ENCODE measurements at regions not wholly inside any gene's neighbourhood (a gene's known extent, or its start where the extent isn't known, plus 50 kb on each side); places are given as distances from the start of the nearest gene placed in this dataset.

GRCh38 chr7:149615690-149616270, 118.2 kb upstream of the ZNF746 start:
- Histone ChIP-seq H2AFZ (no peak overlapping the region), H3K79me2 (peaks cover 25% of the 10 kb centered on the region), H3K27me3 (ENCODE audit: control insufficient read depth, insufficient read depth, low read length) (no peaks in the 10 kb centered on the region), H3K4me2 (ENCODE audit: low read length) (no peak overlapping the region), H3K4me1 (peaks cover 3% of the 10 kb centered on the region), H3K27ac (no peak overlapping the region), H3K9me3 (ENCODE audit: control insufficient read depth, low read length) (no peaks in the 10 kb centered on the region), H3K4me3 (ENCODE audit: low read depth, low read length) (no peak overlapping the region), H3K36me3 (ENCODE audit: control insufficient read depth, insufficient read depth, low read length) (no peaks in the 10 kb centered on the region), H3K9ac (no peak overlapping the region)
- TF ChIP-seq, protein P1, sequence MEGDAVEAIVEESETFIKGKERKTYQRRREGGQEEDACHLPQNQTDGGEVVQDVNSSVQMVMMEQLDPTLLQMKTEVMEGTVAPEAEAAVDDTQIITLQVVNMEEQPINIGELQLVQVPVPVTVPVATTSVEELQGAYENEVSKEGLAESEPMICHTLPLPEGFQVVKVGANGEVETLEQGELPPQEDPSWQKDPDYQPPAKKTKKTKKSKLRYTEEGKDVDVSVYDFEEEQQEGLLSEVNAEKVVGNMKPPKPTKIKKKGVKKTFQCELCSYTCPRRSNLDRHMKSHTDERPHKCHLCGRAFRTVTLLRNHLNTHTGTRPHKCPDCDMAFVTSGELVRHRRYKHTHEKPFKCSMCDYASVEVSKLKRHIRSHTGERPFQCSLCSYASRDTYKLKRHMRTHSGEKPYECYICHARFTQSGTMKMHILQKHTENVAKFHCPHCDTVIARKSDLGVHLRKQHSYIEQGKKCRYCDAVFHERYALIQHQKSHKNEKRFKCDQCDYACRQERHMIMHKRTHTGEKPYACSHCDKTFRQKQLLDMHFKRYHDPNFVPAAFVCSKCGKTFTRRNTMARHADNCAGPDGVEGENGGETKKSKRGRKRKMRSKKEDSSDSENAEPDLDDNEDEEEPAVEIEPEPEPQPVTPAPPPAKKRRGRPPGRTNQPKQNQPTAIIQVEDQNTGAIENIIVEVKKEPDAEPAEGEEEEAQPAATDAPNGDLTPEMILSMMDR (IDR thresholded peaks at IDR 0.05) = no peak

- TF ChIP-seq, protein P1 (IDR thresholded peaks at IDR 0.05) = no peak
- Histone ChIP-seq H3K4me1 (no peaks in the 10 kb centered on the region), H3K27ac (no peak overlapping the region), H3K9me3 (ENCODE audit: control insufficient read depth, low read length) (no peaks in the 10 kb centered on the region), H3K36me3 (ENCODE audit: control insufficient read depth, insufficient read depth, low read length) (no peaks in the 10 kb centered on the region), H3K4me2 (ENCODE audit: low read length) (no peak overlapping the region), H3K9ac (no peak overlapping the region), H3K27me3 (ENCODE audit: control insufficient read depth, insufficient read depth, low read length) (no peaks in the 10 kb centered on the region), H3K79me2 (peaks cover 10% of the 10 kb centered on the region), H3K4me3 (ENCODE audit: low read depth, low read length) (no peak overlapping the region), H2AFZ (no peak overlapping the region)
Observed at GRCh38 chr7:149610441-149611011, 112.9 kb upstream of the ZNF746 start.

DNA sequence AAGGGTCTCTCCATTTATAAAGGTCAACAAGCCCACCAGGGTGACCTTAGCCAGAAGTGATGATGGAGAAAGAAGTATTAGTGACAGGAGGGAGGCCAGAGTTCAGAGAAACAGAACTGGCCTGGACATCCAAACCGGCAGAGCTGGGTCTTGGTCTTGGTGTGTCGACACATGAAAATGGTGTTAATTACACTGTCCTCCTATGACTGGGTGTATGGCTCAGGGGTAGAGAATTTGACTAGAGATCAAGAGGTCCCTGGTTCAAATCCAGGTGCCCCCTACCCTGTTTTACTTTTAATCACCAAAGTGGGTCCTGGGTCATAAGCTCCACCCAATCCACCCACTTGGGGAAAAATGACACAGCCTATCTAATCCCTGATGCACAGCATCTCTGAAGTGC, 110.6 kb upstream of the ZNF746 start:
- no peak overlapping the region for H3K9ac ChIP-seq
- H2AFZ ChIP-seq = no peak overlapping the region
- TF ChIP-seq, protein P1 (IDR thresholded peaks at IDR 0.05) = no peak
- H3K4me3 ChIP-seq (ENCODE audit: low read depth, low read length) = no peak overlapping the region
- H3K4me2 ChIP-seq (ENCODE audit: low read length) = no peak overlapping the region
- no peaks in the 10 kb centered on the region for H3K36me3 ChIP-seq (ENCODE audit: control insufficient read depth, insufficient read depth, low read length)
- H3K79me2 ChIP-seq = peaks cover 10% of the 10 kb centered on the region
- no peaks in the 10 kb centered on the region for H3K27me3 ChIP-seq (ENCODE audit: control insufficient read depth, insufficient read depth, low read length)
- no peaks in the 10 kb centered on the region for H3K9me3 ChIP-seq (ENCODE audit: control insufficient read depth, low read length)
- H3K27ac ChIP-seq = no peak overlapping the region
- no peaks in the 10 kb centered on the region for H3K4me1 ChIP-seq

DNA sequence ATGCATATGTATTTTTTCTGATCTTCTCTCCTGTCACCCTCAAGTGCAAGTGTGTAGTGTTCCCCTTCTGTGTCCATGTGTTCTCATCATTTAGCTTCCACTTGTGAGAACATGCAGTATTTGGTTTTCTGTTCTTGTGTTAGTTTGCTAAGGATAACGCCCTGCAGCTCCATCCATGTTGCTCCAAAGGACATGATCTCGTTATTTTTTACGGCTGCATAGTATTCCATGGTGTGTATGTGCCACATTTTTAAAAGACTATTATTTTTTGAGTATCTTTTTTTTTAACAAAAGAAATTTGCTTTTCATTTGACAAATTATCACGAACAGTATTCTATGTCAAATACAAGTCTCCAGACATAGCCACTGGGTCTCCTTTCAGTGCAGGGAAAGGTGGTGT, 110.1 kb upstream of the ZNF746 start:
- no peak overlapping the region for H3K4me2 ChIP-seq (ENCODE audit: low read length)
- H3K4me1 ChIP-seq = no peaks in the 10 kb centered on the region
- no peak overlapping the region for H2AFZ ChIP-seq
- H3K79me2 ChIP-seq = peaks cover 10% of the 10 kb centered on the region
- H3K9ac ChIP-seq = no peak overlapping the region
- H3K4me3 ChIP-seq (ENCODE audit: low read depth, low read length) = no peak overlapping the region
- H3K9me3 ChIP-seq (ENCODE audit: control insufficient read depth, low read length) = no peaks in the 10 kb centered on the region
- no peaks in the 10 kb centered on the region for H3K36me3 ChIP-seq (ENCODE audit: control insufficient read depth, insufficient read depth, low read length)
- H3K27ac ChIP-seq = no peak overlapping the region
- TF ChIP-seq, protein P1 (IDR thresholded peaks at IDR 0.05) = no peak
- no peaks in the 10 kb centered on the region for H3K27me3 ChIP-seq (ENCODE audit: control insufficient read depth, insufficient read depth, low read length)

- no peak overlapping the region for H3K4me2 ChIP-seq (ENCODE audit: low read length)
- H3K27ac ChIP-seq = no peak overlapping the region
- TF ChIP-seq, protein P1 (IDR thresholded peaks at IDR 0.05) = no peak
- H3K27me3 ChIP-seq (ENCODE audit: control insufficient read depth, insufficient read depth, low read length) = no peaks in the 10 kb centered on the region
- no peaks in the 10 kb centered on the region for H3K9me3 ChIP-seq (ENCODE audit: control insufficient read depth, low read length)
- no peak overlapping the region for H3K9ac ChIP-seq
- H3K4me3 ChIP-seq (ENCODE audit: low read depth, low read length) = no peak overlapping the region
- H2AFZ ChIP-seq = no peak overlapping the region
- H3K79me2 ChIP-seq = peaks cover 10% of the 10 kb centered on the region
- H3K4me1 ChIP-seq = no peaks in the 10 kb centered on the region
- H3K36me3 ChIP-seq (ENCODE audit: control insufficient read depth, insufficient read depth, low read length) = no peaks in the 10 kb centered on the region
Observed at GRCh38 chr7:149606826-149607225, 109.2 kb upstream of the ZNF746 start.
